HL-60 (cell line): ENCODE measurements at regions not wholly inside any gene's neighbourhood (a gene's known extent, or its start where the extent isn't known, plus 50 kb on each side); places are given as distances from the start of the nearest gene placed in this dataset.

Source experiments
- CTCF ChIP-seq: IDR thresholded peaks from one replicate; pipeline ENCODE4 v1.5.1; 2011; ENCODE audit warnings: low read length, control low read depth, inconsistent platforms; ENCODE audit not compliant: insufficient read depth
- POLR2AphosphoS5 ChIP-seq: IDR thresholded peaks from 2 replicates; pipeline ENCODE4 v1.6.1; 2012; ENCODE audit warnings: low read depth
- REST ChIP-seq: IDR thresholded peaks from 2 replicates; pipeline ENCODE4 v1.6.1; 2012; ENCODE audit warnings: low read depth; ENCODE audit not compliant: insufficient replicate concordance

- no peak for TF ChIP-seq CTCF
- TF ChIP-seq POLR2AphosphoS5, result no peak
- TF ChIP-seq REST, result no peak
Measured at GRCh38 chr14:86770186-86770585, 1222.8 kb downstream of the GALC start.
